Astrocyte (in vitro differentiated cells and primary cell): ENCODE measurements at regions not wholly inside any gene's neighbourhood (a gene's known extent, or its start where the extent isn't known, plus 50 kb on each side); places are given as distances from the start of the nearest gene placed in this dataset.

Experiments
- DNase-seq: peaks from one replicate; pipeline ENCODE4 v3.0.0-alpha.2; 2010; ENCODE audit warnings: low read depth
- FAIRE-seq: peaks from 2 replicates; lab custom pipeline; 2011; peaks lifted over from hg19 to GRCh38; lab: Jason Lieb, UNC
- H2AFZ ChIP-seq: 2 replicates; pipeline ENCODE4 v1.6.0; 2012; ENCODE audit warnings: low read depth, low read length, inconsistent platforms
- H3K27ac ChIP-seq: 2 replicates; pipeline ENCODE4 v1.5.1; 2011; ENCODE audit warnings: low read depth, low read length, inconsistent platforms
- H3K27me3 ChIP-seq: 2 replicates; pipeline ENCODE4 v1.6.0; 2011; ENCODE audit warnings: low read length, inconsistent platforms; ENCODE audit not compliant: insufficient read depth
- H3K36me3 ChIP-seq: 2 replicates; pipeline ENCODE4 v1.5.1; 2011; ENCODE audit warnings: low read length, inconsistent platforms; ENCODE audit not compliant: insufficient read depth
- H3K4me1 ChIP-seq: 2 replicates; pipeline ENCODE4 v1.5.1; 2011; ENCODE audit warnings: low read length, inconsistent platforms; ENCODE audit not compliant: insufficient read depth
- H3K4me2 ChIP-seq: 2 replicates; pipeline ENCODE4 v1.6.0; 2012; ENCODE audit warnings: low read length, inconsistent platforms
- H3K4me3 ChIP-seq: 2 replicates; pipeline ENCODE4 v1.5.1; 2011; ENCODE audit warnings: low read depth, mild to moderate bottlenecking, low read length, inconsistent platforms; ENCODE audit not compliant: insufficient read depth
- H3K79me2 ChIP-seq: 2 replicates; pipeline ENCODE4 v1.6.0; 2012; ENCODE audit warnings: mild to moderate bottlenecking, low read length, inconsistent platforms; ENCODE audit not compliant: insufficient read depth
- H3K9ac ChIP-seq: 2 replicates; pipeline ENCODE4 v1.6.0; 2012; ENCODE audit warnings: mild to moderate bottlenecking, low read length, inconsistent platforms
- H3K9me3 ChIP-seq: 2 replicates; pipeline ENCODE4 v1.5.1; 2012; ENCODE audit warnings: low read depth, mild to moderate bottlenecking, low read length, inconsistent platforms; ENCODE audit not compliant: insufficient read depth
- H4K20me1 ChIP-seq: 2 replicates; pipeline ENCODE4 v1.6.0; 2012; ENCODE audit warnings: low read length, inconsistent platforms; ENCODE audit not compliant: insufficient read depth
- H3K27ac Mint-ChIP-seq: one replicate; pipeline ENCODE4 v1.8.0; 2021; ENCODE audit warnings: mild to moderate bottlenecking, mixed read lengths; ENCODE audit not compliant: unreplicated experiment
- H3K27me3 Mint-ChIP-seq: one replicate; pipeline ENCODE4 v1.8.0; 2021; ENCODE audit warnings: low read depth, mixed read lengths; ENCODE audit not compliant: unreplicated experiment
- H3K36me3 Mint-ChIP-seq: one replicate; pipeline ENCODE4 v1.8.0; 2021; ENCODE audit warnings: low read depth, mixed read lengths; ENCODE audit not compliant: unreplicated experiment
- H3K4me1 Mint-ChIP-seq: one replicate; pipeline ENCODE4 v1.8.0; 2021; ENCODE audit warnings: low read depth, mixed read lengths; ENCODE audit not compliant: unreplicated experiment
- H3K4me3 Mint-ChIP-seq: one replicate; pipeline ENCODE4 v1.8.0; 2021; ENCODE audit warnings: mild to moderate bottlenecking, moderate library complexity, mixed read lengths; ENCODE audit not compliant: unreplicated experiment
- H3K9me3 Mint-ChIP-seq: one replicate; pipeline ENCODE4 v1.8.0; 2021; ENCODE audit warnings: mild to moderate bottlenecking, mixed read lengths; ENCODE audit not compliant: unreplicated experiment
- EZH2 ChIP-seq: IDR thresholded peaks from 2 replicates; pipeline ENCODE4 v1.6.1; 2012; ENCODE audit warnings: mild to moderate bottlenecking, low read length, inconsistent platforms; ENCODE audit not compliant: insufficient read depth
- TF ChIP-seq, protein P1 (sequence below): IDR thresholded peaks from 2 replicates; pipeline ENCODE4 v1.5.1; 2011; ENCODE audit warnings: low read depth, mild to moderate bottlenecking, inconsistent platforms, low read length, moderate library complexity; ENCODE audit not compliant: insufficient read depth

DNA sequence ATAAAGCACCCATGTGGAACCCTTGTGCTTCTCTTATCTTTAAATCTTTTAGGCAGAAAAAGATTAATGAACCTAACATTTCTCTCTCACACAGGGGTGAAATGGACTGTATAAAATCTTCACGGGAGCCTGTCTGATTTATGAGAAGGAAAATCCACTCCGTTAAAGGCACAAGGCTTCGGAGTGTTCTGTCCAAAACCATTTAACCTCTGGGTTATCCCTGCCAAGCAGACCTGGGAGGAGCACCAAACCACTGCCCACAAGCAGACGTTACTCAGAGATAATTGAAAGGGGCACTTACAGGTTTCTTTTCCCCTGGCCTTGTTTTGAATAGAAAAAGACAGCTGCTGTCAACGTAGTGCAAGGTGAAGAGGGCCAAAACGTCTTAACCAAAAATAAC, 184.4 kb upstream of the DOK6 start:
- no peak for FAIRE-seq
- peak; percentile 31 for DNase-seq
- Histone ChIP-seq H3K4me1 (no peaks in the 10 kb centered on the region), H3K36me3 (no peaks in the 10 kb centered on the region), H3K79me2 (no peaks in the 10 kb centered on the region), H3K9me3 (no peaks in the 10 kb centered on the region), H3K4me3 (no peak overlapping the region), H3K27me3 (no peaks in the 10 kb centered on the region), H3K4me2 (no peak overlapping the region), H3K27ac (no peak overlapping the region), H3K9ac (no peak overlapping the region), H2AFZ (no peak overlapping the region), H4K20me1 (no peaks in the 10 kb centered on the region)
- H3K36me3 Mint-ChIP-seq = no peaks in the 10 kb centered on the region
- no peaks in the 10 kb centered on the region for H3K9me3 Mint-ChIP-seq
- no peak overlapping the region for H3K4me3 Mint-ChIP-seq
- no peaks in the 10 kb centered on the region for H3K4me1 Mint-ChIP-seq
- no peak for TF ChIP-seq EZH2
- TF ChIP-seq, protein P1, sequence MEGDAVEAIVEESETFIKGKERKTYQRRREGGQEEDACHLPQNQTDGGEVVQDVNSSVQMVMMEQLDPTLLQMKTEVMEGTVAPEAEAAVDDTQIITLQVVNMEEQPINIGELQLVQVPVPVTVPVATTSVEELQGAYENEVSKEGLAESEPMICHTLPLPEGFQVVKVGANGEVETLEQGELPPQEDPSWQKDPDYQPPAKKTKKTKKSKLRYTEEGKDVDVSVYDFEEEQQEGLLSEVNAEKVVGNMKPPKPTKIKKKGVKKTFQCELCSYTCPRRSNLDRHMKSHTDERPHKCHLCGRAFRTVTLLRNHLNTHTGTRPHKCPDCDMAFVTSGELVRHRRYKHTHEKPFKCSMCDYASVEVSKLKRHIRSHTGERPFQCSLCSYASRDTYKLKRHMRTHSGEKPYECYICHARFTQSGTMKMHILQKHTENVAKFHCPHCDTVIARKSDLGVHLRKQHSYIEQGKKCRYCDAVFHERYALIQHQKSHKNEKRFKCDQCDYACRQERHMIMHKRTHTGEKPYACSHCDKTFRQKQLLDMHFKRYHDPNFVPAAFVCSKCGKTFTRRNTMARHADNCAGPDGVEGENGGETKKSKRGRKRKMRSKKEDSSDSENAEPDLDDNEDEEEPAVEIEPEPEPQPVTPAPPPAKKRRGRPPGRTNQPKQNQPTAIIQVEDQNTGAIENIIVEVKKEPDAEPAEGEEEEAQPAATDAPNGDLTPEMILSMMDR = no peak
- no peak overlapping the region for H3K27ac Mint-ChIP-seq
- no peaks in the 10 kb centered on the region for H3K27me3 Mint-ChIP-seq

DNA sequence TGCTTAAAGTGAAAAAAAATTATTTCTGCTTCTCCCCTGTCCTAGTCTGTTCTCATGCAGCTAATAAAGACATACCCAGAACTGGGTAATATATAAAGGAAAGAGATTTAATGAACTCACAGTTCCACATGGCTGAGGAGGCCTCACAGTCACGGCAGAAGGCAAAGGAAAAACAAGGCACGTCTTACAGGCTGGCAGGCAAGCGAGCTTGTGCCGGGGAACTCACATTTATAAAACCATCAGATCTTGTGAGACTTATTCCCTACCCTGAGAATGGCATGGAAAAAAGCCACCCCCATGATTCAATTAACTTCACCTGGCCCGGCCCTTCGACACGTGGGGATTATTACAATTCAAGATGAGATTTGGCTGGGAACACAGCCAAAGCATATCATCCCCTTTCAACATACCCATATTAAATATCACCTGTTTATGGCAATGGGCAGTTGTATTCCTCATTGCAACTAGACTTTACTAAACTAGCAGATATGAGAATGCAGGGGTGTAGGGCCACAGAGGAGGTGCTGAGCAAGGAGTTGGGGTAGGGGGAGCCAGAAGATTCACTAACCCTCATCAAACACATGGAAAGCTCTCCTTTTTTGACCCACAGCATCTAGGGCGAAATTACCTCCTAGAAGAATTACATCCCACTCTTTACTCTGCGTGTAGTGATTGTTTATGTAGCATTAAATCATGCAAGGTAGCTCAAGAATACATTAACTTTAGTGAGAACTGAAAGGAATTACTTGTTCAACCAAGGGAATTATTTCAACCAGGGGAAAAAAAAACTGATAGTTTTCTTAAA, 183.3 kb upstream of the DOK6 start:
- no peaks in the 10 kb centered on the region for H4K20me1 ChIP-seq
- H2AFZ ChIP-seq = no peak overlapping the region
- no peak for FAIRE-seq
- no peak overlapping the region for H3K9ac ChIP-seq
- no peaks in the 10 kb centered on the region for H3K79me2 ChIP-seq
- no peak overlapping the region for H3K4me3 ChIP-seq
- no peaks in the 10 kb centered on the region for H3K9me3 ChIP-seq
- Mint-ChIP-seq H3K36me3 (no peaks in the 10 kb centered on the region), H3K27ac (no peak overlapping the region), H3K4me1 (no peaks in the 10 kb centered on the region), H3K4me3 (no peak overlapping the region), H3K9me3 (no peaks in the 10 kb centered on the region), H3K27me3 (no peaks in the 10 kb centered on the region)
- no peaks in the 10 kb centered on the region for H3K4me1 ChIP-seq
- no peak for DNase-seq
- H3K4me2 ChIP-seq = no peak overlapping the region
- no peak overlapping the region for H3K27ac ChIP-seq
- no peaks in the 10 kb centered on the region for H3K36me3 ChIP-seq
- TF ChIP-seq, protein P1 = no peak
- no peak for TF ChIP-seq EZH2
- H3K27me3 ChIP-seq = no peaks in the 10 kb centered on the region

- Histone ChIP-seq H3K9ac (no peak overlapping the region), H3K4me1 (no peaks in the 10 kb centered on the region), H3K79me2 (no peaks in the 10 kb centered on the region), H3K9me3 (no peaks in the 10 kb centered on the region), H3K36me3 (no peaks in the 10 kb centered on the region), H3K27me3 (no peaks in the 10 kb centered on the region), H4K20me1 (no peaks in the 10 kb centered on the region), H3K27ac (no peak overlapping the region), H3K4me3 (no peak overlapping the region), H3K4me2 (no peak overlapping the region), H2AFZ (no peak overlapping the region)
- Mint-ChIP-seq H3K9me3 (no peaks in the 10 kb centered on the region), H3K4me3 (no peak overlapping the region), H3K36me3 (no peaks in the 10 kb centered on the region), H3K27me3 (no peaks in the 10 kb centered on the region), H3K27ac (no peak overlapping the region), H3K4me1 (no peaks in the 10 kb centered on the region)
- DNase-seq (no peak), FAIRE-seq (no peak)
- TF ChIP-seq, protein P1 = no peak
- no peak for TF ChIP-seq EZH2
These were observed 180.2 kb upstream of the DOK6 start for GRCh38 chr18:69220529-69220928.
